Adrenal gland (tissue), 9 donors: ENCODE measurements at regions not wholly inside any gene's neighbourhood (a gene's known extent, or its start where the extent isn't known, plus 50 kb on each side); places are given as distances from the start of the nearest gene placed in this dataset.

ENCODE experiments used
- DNase-seq, 7 donors: peaks; one replicate each; pipeline ENCODE4 v3.0.0-alpha.2; 2019 to 2020
- H3K27ac ChIP-seq, 5 donors: fragments of 200-600 bp; sonication (generic) in 4 of 5; 1 replicate in 3 of 5; 2 replicates in 2 of 5; pipeline versions ENCODE4 v1.5.1 to v1.8.0; 2016 to 2020; ENCODE audit warnings: mild to moderate bottlenecking in 1 of 5
- H3K27me3 ChIP-seq: fragments of 200-600 bp; 2 replicates; pipeline ENCODE4 v1.8.0; 2021
- H3K36me3 ChIP-seq, 2 donors: fragments of 200-600 bp; replicated peaks in 1 of 2; 1 replicate in 1 of 2; 2 replicates in 1 of 2; pipeline versions ENCODE4 v1.5.1 to v1.8.0; 2018 to 2022
- H3K4me1 ChIP-seq, 2 donors: fragments of 200-600 bp; replicated peaks in 1 of 2; 1 replicate in 1 of 2; 2 replicates in 1 of 2; pipeline versions ENCODE4 v1.5.1 to v1.8.0; 2018 to 2021
- H3K4me3 ChIP-seq, 4 donors: fragments of 200-600 bp; sonication (generic) in 3 of 4; one replicate each; pipeline ENCODE4 v1.5.1; 2016 to 2018
- H3K9me3 ChIP-seq, 3 donors: fragments of 200-600 bp; sonication (generic) in 1 of 3; replicated peaks in 1 of 3; 1 replicate in 2 of 3; 2 replicates in 1 of 3; pipeline versions ENCODE4 v1.5.1 to v1.8.0; 2016 to 2021
- POLR2A ChIP-seq, 2 donors: fragments of 450-650 bp; IDR thresholded peaks; one replicate each; pipeline ENCODE4 v1.6.1; 2017; ENCODE audit warnings: antibody characterized with exemption in 2 of 2, mild to moderate bottlenecking in 2 of 2, moderate library complexity in 1 of 2
- WGBS, 4 donors: extraction: QIAGEN DNeasy Blood & Tissue Kit in 2 of 4; methylation state at CpG; one replicate each; pipeline versions ENCODE4 v1.1.5 to v1.1.7; 2013 to 2017; 5-methylcytosine and 5-hydroxymethylcytosine counted together
- intact Hi-C, 2 donors: fragments of 100-400 bp; cut with DNase I; formaldehyde crosslinking; loops; one replicate each; pipeline versions ENCODE4 v1.14.1 to v1.15.0; 2022 to 2023
- TF ChIP-seq, protein P1 (sequence below), 6 experiments: fragments of 450-650 bp in 4 of 6; fragments of 200-600 bp in 2 of 6; sonication (generic) in 1 of 6; IDR thresholded peaks; 1 replicate in 5 of 6; 2 replicates in 1 of 6; pipeline versions ENCODE4 v1.5.1 to v1.8.0; 2016 to 2021; ENCODE audit warnings: antibody characterized with exemption in 6 of 6, mild to moderate bottlenecking in 2 of 6, moderate library complexity in 1 of 6
- donor health status: healthy with polysubstance abuse.
- donor health status: Bipolar disorder and iron deficiency.
- donor health status: DM: yes; HTN: yes; CAD: no.
- donor health status: DM: no; HTN: no; CAD: no.
- donor health status: DM: no; HTN: no; CAD: no.

DNA sequence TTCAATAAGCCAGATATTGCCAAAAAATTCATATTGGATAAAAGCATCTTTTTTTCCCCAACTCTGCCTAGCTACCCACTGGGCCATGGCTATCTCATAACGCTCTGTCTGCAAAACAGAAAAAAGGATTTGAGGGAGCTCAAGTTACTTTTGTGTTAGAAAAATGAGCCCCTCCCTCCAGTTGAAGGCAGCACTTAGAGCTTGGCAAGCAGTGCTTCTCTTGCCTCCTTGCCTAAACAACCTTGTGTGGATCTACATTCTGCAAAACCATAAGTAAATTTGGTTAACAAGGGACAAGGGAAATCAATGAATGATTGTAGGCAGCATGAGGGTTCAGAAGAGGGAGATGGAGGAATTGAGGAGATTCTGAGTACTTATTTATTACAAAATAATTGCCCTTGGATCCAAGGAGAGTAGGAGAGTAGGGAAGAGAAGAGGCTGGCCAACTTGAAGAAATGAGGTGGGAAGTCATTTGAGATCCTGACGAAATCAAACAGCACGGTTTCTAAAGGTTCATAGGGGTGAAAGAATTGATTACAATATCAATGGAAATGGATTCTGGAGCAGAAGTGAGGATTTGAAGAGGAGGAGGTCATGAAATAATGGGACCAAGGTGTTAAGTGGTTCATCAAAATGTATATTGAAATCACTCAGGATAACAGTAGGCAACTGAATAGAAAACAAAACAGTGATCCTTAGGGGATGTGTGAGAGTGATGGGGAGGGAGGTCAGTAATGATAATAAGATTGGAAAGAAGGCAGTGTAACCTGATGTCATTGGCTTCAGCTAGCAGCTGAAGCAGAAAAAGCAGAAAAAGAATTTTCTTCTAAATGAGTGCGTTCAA lies 434.8 kb upstream of the IGFBP7 start:
- WGBS, 4 donors = 43 to 50% (median 46%) methylated on average over 4 of the region's 4 CpGs
- no peaks in the 10 kb centered on the region for H3K27me3 ChIP-seq
- no peak for DNase-seq
- H3K36me3 ChIP-seq = no peaks in the 10 kb centered on the region
- H3K9me3 ChIP-seq = no peaks in the 10 kb centered on the region
- H3K27ac ChIP-seq = no peak overlapping the region
- H3K4me1 ChIP-seq = no peaks in the 10 kb centered on the region
- TF ChIP-seq POLR2A (IDR thresholded peaks at IDR 0.05) = no peak
- TF ChIP-seq, protein P1, sequence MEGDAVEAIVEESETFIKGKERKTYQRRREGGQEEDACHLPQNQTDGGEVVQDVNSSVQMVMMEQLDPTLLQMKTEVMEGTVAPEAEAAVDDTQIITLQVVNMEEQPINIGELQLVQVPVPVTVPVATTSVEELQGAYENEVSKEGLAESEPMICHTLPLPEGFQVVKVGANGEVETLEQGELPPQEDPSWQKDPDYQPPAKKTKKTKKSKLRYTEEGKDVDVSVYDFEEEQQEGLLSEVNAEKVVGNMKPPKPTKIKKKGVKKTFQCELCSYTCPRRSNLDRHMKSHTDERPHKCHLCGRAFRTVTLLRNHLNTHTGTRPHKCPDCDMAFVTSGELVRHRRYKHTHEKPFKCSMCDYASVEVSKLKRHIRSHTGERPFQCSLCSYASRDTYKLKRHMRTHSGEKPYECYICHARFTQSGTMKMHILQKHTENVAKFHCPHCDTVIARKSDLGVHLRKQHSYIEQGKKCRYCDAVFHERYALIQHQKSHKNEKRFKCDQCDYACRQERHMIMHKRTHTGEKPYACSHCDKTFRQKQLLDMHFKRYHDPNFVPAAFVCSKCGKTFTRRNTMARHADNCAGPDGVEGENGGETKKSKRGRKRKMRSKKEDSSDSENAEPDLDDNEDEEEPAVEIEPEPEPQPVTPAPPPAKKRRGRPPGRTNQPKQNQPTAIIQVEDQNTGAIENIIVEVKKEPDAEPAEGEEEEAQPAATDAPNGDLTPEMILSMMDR (IDR thresholded peaks at IDR 0.05) = no peak
- intact Hi-C loops = no loop called here
- H3K4me3 ChIP-seq = no peak overlapping the region

DNA sequence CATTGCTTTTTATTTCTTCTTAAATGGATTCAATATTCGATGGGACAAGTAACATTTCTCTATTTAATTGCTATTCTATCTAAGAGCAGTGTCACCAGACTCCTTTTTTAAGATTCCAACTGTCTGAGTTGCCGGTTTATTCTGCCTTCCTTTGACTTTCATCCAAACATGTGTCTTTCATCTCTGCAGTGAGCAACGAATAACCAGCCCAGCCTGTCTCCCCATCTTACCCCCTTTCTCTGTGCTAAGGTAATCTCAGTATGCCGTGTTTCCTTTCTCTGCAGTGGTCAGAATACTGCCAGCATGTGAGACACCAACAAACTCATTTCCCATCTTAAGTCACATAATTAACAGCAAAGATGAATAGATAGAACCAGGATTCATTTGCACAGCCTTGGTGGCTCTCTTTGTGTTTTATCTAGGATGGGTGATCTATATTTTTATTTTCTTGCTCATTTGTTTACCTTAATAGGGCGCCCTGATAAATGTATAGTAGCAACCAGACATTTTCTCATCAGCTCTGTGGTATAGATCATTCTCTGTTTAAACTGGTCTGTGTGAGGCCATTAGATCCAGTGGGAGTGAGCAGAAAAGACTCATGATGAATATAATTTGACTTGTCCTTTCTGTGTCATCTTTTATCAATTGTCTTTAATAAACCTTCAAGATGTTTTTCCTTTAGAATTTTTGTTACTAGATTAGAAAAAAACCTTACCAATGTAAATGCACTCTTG lies 394.8 kb upstream of the IGFBP7 start:
- DNase-seq = no peak
- Histone ChIP-seq H3K27ac (no peak overlapping the region), H3K9me3 (no peaks in the 10 kb centered on the region), H3K36me3 (no peaks in the 10 kb centered on the region), H3K4me3 (no peak overlapping the region), H3K4me1 (no peaks in the 10 kb centered on the region), H3K27me3 (no peaks in the 10 kb centered on the region)
- intact Hi-C loops = no loop called here
- TF ChIP-seq POLR2A (IDR thresholded peaks at IDR 0.05) = no peak
- TF ChIP-seq, protein P1 (IDR thresholded peaks at IDR 0.05) = no peak
- 28 to 34% (median 32%) methylated on average over 5 of the region's 5 CpGs for WGBS, 4 donors

DNA sequence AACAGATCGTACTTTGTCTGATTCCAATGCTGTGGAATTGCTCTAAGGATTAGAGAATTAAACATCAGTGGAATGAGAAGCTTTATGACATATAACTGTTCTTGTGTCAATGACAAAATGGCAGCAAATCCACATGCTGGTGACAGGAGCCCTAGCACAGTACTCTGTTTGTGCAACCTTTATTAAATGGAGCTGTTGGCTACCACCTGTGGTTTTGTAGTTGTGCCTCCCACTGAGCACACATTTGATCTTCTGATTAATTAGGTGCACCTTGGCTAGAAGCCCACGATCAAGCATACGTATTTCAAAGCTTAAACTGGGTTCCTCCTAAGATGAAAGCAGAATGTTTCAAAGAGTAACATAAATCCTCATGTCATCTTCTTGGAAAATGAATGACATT lies 394.0 kb upstream of the IGFBP7 start:
- no peaks in the 10 kb centered on the region for H3K9me3 ChIP-seq
- no peaks in the 10 kb centered on the region for H3K27me3 ChIP-seq
- 42 to 56% (median 49%) methylated on average over 3 of the region's 3 CpGs for WGBS, 4 donors
- no peak for DNase-seq
- TF ChIP-seq, protein P1 (IDR thresholded peaks at IDR 0.05) = no peak
- no peak for TF ChIP-seq POLR2A (IDR thresholded peaks at IDR 0.05)
- H3K4me3 ChIP-seq = no peak overlapping the region
- H3K4me1 ChIP-seq = no peaks in the 10 kb centered on the region
- intact Hi-C loops = no loop called here
- H3K27ac ChIP-seq = no peak overlapping the region
- no peaks in the 10 kb centered on the region for H3K36me3 ChIP-seq

DNA sequence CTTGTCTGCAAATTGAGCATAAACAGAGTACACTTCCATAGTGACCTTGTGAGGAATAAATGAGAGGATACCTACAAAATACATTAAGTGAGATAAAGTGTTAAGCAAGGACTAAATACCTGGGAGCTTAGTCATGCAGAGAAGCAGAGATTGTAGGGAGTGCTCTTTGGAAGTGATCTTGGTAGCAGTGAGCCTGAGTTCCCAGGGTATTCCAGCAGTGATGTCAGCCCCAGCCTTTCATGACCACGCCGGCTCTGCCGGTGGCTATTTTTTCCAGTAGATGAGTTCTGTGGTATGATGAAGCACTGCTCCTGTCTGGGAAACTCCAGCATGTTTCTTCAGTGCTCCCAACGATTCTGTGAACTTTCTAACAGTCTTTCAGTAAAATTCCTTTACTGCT lies 391.5 kb upstream of the IGFBP7 start:
- Histone ChIP-seq H3K27ac (no peak overlapping the region), H3K27me3 (no peaks in the 10 kb centered on the region), H3K4me1 (no peaks in the 10 kb centered on the region), H3K9me3 (no peaks in the 10 kb centered on the region), H3K4me3 (no peak overlapping the region), H3K36me3 (no peaks in the 10 kb centered on the region)
- TF ChIP-seq, protein P1 (IDR thresholded peaks at IDR 0.05) = no peak
- TF ChIP-seq POLR2A (IDR thresholded peaks at IDR 0.05) = no peak
- 32 to 37% (median 35%) methylated on average over 4 of the region's 4 CpGs for WGBS, 4 donors
- intact Hi-C loops = no loop called here
- peak in 2 of 7 donors; percentile 16 to 23 for DNase-seq
